GF-D8 (cell line): ENCODE measurements at regions not wholly inside any gene's neighbourhood (a gene's known extent, or its start where the extent isn't known, plus 50 kb on each side); places are given as distances from the start of the nearest gene placed in this dataset.

Source experiments
- DNase-seq: peaks from one replicate; lab custom pipeline; 2025; lab: John Stamatoyannopoulos, UW

- DNase-seq, result no peak
Measured at GRCh38 chr13:22505489-22505888, 675.3 kb upstream of the SGCG start.

- DNase-seq, result no peak
Measured at GRCh38 chr13:22506096-22506691, 674.6 kb upstream of the SGCG start.

GRCh38 chr13:22517544-22517943, 663.2 kb upstream of the SGCG start:
- no peak for DNase-seq

- DNase-seq, result no peak
Measured at GRCh38 chr13:22536851-22537250, 643.9 kb upstream of the SGCG start.

- DNase-seq, result no peak
Measured at GRCh38 chr13:22538400-22538799, 642.4 kb upstream of the SGCG start.

- DNase-seq, result no peak
Measured at GRCh38 chr13:22549126-22549525, 631.7 kb upstream of the SGCG start.

GRCh38 chr13:22561581-22561980, 619.2 kb upstream of the SGCG start:
- DNase-seq, result no peak

- no peak for DNase-seq
Measured at GRCh38 chr13:22562116-22562515, 618.7 kb upstream of the SGCG start.

GRCh38 chr13:22563272-22563671, 617.5 kb upstream of the SGCG start:
- DNase-seq, result no peak

GRCh38 chr13:22569811-22570210, 611.0 kb upstream of the SGCG start:
- no peak for DNase-seq

GRCh38 chr13:22589880-22590279, 590.9 kb upstream of the SGCG start:
- DNase-seq, result no peak

GRCh38 chr13:22592515-22592914, 588.3 kb upstream of the SGCG start:
- DNase-seq, result no peak

- no peak for DNase-seq
Measured at GRCh38 chr13:22594041-22594440, 586.7 kb upstream of the SGCG start.

- no peak for DNase-seq
Measured at GRCh38 chr13:22596171-22596863, 584.5 kb upstream of the SGCG start.

GRCh38 chr13:22599156-22599555, 581.6 kb upstream of the SGCG start:
- DNase-seq, result no peak

GRCh38 chr13:22618002-22618401, 562.8 kb upstream of the SGCG start:
- DNase-seq, result no peak

GRCh38 chr13:22625691-22626090, 555.1 kb upstream of the SGCG start:
- DNase-seq, result no peak

GRCh38 chr13:22629374-22629773, 551.4 kb upstream of the SGCG start:
- DNase-seq, result no peak

- DNase-seq, result no peak
Measured at GRCh38 chr13:22642088-22642487, 538.7 kb upstream of the SGCG start.

GRCh38 chr13:22644941-22645340, 535.8 kb upstream of the SGCG start:
- no peak for DNase-seq

GRCh38 chr13:22647156-22647850, 533.5 kb upstream of the SGCG start:
- no peak for DNase-seq

GRCh38 chr13:22648320-22648801, 532.4 kb upstream of the SGCG start:
- DNase-seq, result no peak

GRCh38 chr13:22652796-22653195, 528.0 kb upstream of the SGCG start:
- DNase-seq, result no peak
